ENCODE measurements at regions not wholly inside any gene's neighbourhood (a gene's known extent, or its start where the extent isn't known, plus 50 kb on each side); places are given as distances from the start of the nearest gene placed in this dataset.

DNA sequence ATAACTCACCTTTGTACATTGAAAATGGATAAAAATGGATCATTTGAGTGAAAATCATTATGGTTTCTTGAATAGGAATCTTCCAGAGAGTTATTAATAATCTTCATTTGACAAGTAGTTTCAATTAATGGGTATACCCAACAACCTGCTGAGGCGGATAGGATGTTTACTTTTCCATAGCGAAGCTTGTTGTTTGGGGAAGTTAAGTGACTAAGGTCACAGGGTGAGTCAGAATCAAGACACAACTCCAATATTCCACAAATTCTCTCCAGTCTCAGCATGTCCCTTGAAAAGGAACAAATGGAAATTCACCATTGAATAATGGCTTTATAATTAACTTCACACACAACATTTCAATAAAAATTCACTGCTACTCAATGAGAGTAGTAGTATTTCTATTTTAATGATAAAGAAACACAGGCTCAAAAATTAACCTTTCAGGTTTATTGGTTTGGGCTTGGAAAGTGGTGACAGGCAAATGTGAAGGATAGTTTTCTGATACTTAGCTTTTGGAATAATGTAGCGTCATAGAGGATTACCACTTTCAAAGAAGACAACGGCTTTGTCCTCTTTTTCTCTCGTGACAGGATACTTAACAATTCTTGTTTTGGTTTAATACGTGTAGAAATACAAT, 211.3 kb downstream of the GPD2 start:
- no peak for DNase-seq (ENCODE audit: low read depth in 2 of 2)

DNA sequence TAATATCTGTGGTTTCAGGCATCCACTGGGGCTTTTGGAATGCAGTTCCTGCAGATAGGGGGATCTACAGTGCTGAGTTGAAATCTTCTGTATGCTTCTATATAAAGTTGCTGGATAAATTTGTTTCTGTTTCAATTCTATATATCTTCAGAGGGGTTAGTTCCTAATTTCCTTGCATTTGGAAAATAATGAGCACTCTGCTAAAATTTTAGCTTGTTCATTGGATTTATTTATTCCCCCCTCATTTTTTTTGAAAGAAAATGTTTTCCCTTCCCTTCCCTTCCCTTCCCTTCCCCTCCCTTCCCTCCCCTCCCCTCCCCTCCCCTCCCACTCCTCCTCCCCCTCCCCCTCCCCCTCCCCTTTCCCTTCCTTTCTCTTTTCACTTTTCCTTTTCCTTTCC, 212.3 kb downstream of the GPD2 start:
- DNase-seq (ENCODE audit: low read depth in 2 of 2), result no peak

DNA sequence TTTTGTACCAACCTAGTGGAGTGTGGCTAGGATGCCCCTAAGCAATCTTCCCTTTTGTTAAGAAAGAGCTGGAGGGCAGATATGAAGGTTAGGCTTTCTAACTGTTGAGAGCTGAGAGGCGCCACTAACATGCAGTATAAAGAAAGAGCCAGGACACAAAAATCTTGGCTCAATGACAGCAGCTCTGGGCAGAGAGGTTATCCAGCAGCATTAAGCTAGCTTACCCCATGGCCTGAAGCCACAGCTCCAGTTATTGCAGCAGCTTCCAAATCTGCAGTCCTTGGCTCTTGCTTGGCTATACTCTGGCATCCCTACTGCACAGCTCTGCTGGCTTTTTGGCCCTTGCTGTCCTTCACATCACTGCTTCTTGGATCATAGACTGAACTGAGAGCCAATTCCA, 213.4 kb downstream of the GPD2 start:
- DNase-seq (ENCODE audit: low read depth in 2 of 2), result no peak

DNA sequence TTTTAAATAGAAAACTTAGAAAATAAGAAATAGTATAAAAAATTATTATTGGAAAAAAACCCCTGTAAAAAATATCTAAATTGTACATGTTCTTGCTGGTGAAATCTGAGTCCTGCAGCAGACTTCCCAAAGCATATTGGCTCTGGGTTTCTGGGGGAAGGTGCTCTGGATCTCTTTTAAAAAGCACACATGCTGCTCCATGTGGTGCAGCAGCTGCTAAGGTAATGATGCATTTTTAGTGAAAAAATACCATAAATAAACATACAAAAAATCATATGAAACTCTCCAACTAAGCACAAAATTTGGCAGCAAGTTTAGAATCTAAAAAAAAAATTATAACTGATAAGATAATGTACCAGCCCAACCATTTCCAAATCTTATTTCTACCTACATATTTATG, 216.5 kb downstream of the GPD2 start:
- no peak for DNase-seq (ENCODE audit: low read depth in 2 of 2)

- DNase-seq (ENCODE audit: low read depth in 2 of 2), result no peak
These were observed 217.5 kb downstream of the GPD2 start for GRCh38 chr2:156653675-156654074.

- DNase-seq (ENCODE audit: low read depth in 2 of 2), result no peak
These were observed 221.6 kb downstream of the GPD2 start for GRCh38 chr2:156657809-156658208.

DNA sequence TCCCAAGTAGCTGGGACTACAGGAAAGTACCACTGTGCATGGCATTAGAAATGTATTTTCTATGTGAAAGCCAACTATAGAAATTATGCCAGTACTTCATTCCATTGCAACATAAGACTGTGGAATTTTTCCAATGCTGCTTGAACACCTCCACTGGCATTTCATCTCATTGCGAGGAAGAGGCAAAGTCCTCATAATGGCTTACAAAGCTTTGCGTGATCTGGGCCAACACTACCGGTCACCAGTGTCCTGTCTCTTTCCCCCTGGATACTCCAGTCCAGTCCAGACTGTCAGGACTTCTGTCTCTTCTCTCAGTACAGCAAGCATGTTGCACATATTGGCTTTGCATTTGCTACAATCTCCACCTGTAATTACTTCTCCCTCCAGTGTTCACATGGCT, 223.5 kb downstream of the GPD2 start:
- DNase-seq (ENCODE audit: low read depth in 2 of 2), result no peak

- DNase-seq (ENCODE audit: low read depth in 2 of 2), result peak in 1 of 2 donors; percentile 1
These were observed 227.7 kb downstream of the GPD2 start for GRCh38 chr2:156663757-156664409.

- no peak for DNase-seq (ENCODE audit: low read depth in 2 of 2)
These were observed 230.1 kb downstream of the GPD2 start for GRCh38 chr2:156666130-156666785.

DNA sequence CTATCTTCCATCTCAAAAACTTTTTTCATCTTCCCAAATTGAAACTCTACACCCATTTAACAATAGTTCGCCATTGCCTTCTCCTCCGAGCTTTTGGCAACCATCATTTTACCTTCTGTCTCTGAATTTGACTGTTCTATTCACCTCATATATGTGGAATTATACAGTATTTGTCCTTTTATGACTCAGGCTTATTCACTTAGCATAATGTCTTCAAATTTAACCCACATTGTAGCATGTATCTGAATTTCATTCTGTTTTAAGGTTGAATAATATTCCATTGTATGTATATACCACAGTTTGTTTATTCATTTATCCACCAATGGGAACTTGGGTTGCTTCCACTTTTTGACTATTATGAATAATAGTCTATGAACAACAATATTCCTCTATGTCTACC, 233.9 kb downstream of the GPD2 start:
- no peak for DNase-seq (ENCODE audit: low read depth in 2 of 2)

DNA sequence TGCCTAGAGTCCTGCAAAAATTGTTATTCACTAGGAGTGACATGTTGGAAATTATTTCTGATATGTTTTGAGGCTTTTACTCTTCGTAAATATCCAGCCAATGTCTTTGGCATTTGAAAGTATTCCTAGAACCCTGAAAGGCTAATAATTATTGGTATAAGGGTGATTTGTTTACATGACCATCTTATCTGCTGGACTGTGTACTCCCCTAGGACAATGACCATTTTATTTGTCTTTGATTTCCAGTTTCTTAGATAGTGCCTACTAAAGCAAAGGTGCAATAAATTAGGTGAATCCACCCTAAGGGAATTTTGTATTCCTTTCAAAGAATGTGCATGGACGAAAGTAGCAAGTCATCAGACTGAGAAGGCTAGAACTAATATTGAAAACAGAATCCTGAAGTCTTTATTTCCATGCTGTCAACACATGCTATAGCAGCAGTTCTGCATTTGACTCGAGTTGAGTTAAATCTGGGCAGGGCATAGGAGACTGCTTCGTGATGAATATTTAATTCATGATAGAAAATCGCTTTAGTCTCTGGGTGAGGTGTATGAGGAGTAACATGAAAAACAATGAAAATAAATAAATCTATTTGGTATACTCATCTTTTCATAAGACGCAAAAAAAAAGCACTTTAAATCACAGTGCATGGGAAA, 235.7 kb downstream of the GPD2 start:
- DNase-seq (ENCODE audit: low read depth in 2 of 2), result no peak

DNA sequence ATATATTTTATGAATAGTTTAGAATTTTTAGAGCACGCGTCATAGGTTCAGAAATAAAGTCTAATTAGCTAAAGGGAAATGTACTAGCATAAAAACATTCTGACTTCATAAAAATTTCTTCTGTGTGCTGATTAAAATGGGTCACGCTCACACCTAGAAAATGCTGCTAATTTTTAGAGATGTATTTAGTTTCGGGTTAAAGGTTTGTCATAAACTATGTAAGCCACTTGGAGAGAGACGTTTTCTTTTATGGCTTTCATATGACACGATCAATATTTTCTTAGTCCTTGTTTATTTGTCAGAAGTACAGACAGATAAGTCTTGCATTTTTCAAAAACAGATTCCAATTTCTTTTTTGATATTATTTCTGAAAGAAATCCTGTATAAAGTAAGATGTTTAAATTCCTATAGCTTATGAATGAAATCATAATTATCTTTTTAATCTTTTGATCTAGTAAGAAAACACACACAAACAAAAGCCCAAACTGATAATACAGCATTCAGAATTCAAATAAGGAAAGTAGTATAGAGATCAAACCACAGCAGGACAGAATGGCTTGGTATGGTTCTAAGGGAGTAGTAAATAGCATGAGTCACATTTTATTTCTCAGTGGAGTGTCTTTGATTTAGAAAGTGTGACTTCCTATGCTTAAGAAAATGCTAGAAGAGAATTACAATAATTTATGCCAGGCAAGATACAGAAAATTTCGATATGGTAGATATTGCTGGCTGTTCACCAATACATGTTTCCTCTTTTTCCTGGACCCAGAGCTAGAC, 236.6 kb downstream of the GPD2 start:
- DNase-seq (ENCODE audit: low read depth in 2 of 2), result no peak

DNA sequence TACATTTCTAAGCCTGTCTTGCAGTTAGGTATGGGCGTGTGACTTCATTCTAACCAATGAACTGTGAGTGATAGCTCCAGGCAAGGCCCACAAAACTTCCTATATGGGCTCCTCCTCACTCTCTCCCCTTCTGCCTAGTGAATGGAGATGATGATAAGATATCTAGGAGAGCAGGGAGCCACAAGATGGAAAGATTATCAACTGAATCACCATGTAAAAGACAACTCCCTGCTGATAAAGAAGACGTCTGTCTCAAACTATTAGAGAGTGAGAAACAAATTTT, 237.1 kb downstream of the GPD2 start:
- no peak for DNase-seq (ENCODE audit: low read depth in 2 of 2)

DNA sequence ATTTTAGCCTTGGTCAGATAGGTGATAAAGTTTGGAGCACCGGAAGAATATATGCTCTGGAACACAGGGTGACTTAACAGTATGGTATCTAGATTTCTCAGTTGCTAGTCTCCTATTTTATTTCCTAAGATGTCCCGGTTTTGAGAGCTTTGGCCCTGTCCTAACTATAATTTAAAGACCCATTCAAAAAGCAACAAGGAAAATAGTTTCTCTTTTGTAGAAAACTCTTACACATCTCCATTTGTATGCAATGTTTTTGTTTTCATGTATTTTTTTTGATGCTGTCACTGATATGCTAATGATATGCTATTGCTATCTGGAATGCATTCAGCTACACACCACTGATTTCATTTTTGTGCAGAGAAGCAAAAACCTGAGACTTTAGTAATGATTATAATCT, 237.8 kb downstream of the GPD2 start:
- DNase-seq (ENCODE audit: low read depth in 2 of 2), result no peak

DNA sequence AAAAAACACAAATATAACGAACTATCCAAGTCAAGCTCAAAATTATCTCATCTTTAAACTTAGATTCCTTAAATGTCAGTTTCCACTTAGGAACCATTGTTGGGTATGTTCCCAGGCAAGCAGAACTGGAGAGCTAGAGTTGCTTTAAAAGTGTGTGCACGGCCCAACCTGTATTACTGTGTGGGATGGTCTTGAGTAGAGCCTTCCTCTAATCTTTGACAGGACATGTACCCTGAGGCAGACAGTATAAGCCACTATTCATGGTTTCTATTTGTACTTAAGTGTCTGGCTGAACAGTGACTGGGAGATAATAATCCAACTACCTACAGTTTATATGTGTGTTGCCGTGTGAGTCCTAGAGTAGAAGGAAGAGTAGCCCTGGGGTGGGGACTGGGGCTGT, 239.7 kb downstream of the GPD2 start:
- DNase-seq (ENCODE audit: low read depth in 2 of 2), result no peak

- DNase-seq (ENCODE audit: low read depth in 2 of 2), result no peak
These were observed 243.6 kb downstream of the GPD2 start for GRCh38 chr2:156679820-156680219.

DNA sequence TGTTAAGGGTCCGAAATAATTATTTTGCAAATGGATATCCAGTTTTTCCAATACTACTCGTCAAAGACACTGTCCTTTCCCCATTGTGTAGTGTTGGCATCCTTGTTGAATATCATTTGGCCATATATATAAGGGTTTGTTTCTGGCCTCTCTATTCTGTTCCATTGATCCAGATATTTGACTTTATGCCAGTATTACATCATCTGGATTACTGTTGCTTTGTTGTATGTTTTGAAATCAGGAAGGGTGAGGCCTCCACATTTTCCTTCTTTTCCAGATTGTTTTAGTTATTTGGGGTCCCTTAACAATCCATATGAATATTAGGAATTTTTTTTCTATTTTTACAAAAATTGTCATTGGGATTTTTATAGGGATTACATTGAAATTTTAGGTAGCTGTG, 244.1 kb downstream of the GPD2 start:
- DNase-seq (ENCODE audit: low read depth in 2 of 2), result no peak

DNA sequence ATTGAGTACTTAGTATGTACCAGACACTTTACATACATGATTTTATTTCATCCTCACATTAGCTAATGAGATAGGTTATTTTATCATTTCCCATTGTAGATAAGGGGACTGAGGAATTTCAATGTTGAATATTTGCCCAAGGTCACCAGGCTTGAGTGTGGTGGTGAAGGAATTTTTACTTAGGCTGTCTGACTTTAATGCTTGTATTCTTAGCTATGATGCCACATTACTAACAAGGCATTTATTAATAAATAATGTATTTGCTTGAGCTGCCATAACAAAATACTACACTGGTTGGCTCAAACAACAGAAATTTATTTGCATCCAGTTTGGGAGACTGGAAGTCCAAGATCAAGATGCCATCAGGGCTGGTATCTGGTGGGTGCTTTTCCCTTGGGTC, 250.9 kb downstream of the GPD2 start:
- no peak for DNase-seq (ENCODE audit: low read depth in 2 of 2)

DNA sequence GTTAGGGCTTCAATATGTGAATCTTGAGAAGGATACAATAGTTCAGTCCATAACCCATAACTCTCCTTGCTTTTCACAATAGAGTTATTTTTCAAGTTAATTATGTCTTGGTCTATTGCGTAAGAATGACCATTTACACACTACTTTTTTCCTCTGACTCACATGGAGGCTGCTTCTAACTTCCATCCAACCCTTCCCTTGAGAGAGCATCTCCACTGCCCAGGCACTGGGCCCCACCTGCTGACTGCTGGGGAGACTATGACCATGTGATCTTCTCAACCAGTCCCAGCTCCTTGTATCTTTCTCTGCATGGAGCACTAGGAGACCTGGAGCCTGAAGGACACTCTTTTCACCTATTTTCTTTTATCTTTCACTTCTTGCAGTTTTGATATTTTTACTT, 251.5 kb downstream of the GPD2 start:
- no peak for DNase-seq (ENCODE audit: low read depth in 2 of 2)

DNA sequence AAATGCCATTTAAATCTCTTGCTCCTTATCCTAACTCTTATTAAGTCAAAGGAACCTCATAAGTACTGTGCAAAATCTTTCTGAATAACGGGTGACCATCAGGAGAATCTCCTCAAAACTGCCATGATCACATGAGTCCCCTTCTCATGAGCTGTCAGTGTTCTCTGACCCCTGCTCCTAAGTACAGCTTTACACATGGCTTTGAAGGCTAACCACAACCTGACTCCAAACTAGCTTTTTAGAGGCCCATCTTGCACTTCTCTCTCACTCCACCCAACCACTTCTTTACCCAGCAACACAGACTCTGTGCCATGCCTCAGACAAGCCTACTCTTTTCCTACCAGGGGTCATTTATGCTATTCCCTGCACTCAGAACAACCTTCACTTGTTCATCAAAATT, 253.8 kb downstream of the GPD2 start:
- DNase-seq (ENCODE audit: low read depth in 2 of 2), result no peak

DNA sequence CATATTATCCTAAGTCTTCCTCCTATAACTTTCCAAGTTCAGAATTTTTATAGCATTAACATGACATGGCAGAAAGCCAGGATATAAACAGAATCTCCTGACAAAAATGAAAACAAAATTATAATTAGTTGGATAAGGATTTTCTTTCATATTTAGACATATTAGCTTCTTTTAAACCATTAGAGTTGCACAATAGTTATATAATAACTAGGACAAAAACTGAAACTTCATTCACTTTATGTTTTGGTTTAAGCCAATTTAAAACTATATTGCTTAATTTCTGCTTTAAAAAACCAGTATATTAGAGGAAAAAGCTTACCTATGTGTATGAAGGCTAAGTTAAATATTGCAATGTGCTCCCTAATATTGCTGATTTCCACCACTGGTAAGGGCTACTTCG, 254.8 kb downstream of the GPD2 start:
- DNase-seq (ENCODE audit: low read depth in 2 of 2), result no peak

DNA sequence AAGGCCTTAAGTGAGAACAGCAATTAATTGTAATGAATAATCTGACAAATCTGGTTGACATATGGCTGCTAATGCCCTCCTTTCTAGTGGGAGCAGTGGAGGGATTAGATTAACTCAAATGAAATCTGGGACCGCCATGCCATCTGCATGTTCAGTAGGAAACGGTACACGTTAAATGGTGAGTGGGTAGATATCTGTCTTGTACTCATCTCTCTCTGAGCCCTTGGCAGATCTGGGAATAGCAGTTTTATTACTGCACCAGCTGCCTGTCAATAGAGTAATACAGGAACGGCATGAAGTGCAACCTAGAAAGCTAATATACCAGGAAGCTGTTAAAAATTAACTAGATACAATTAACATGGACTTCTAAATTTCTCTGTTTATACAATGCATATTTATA, 258.8 kb downstream of the GPD2 start:
- no peak for DNase-seq (ENCODE audit: low read depth in 2 of 2)
